IMR-90 (cell line): ENCODE measurements at regions not wholly inside any gene's neighbourhood (a gene's known extent, or its start where the extent isn't known, plus 50 kb on each side); places are given as distances from the start of the nearest gene placed in this dataset.
A peak's percentile ranks its signal among the peaks of the same experiment; 100 is the strongest.

ENCODE experiments used
- ATAC-seq: fragments of 200-7000 bp; cut with Tn5 transposase; 2 replicates; pipeline ENCODE4 v1.9.1; 2020; ENCODE audit warnings: low read depth, mild to moderate bottlenecking, moderate library complexity
- BruUV-seq: library from RNA; stranded (reverse); fragments of 400-500 nt; replicated peaks from 2 replicates; lab custom pipeline; 2021; lab: Mats Ljungman, UMichigan
- CTCF ChIA-PET: fragments of 300-600 bp; formaldehyde crosslinking; extraction: SDS; loops from one replicate; lab custom pipeline; 2021; ENCODE audit warnings: antibody characterized with exemption; lab: Yijun Ruan, JAX
- POLR2A ChIA-PET: fragments of 300-600 bp; sonication (Branson Sonifier 250); formaldehyde crosslinking; loops from one replicate; lab custom pipeline; 2022; ENCODE audit warnings: antibody characterized with exemption; ENCODE audit not compliant: unreplicated experiment; lab: Charles Lee
- DNase-seq: peaks from one replicate; pipeline ENCODE4 v3.0.0; 2013
- H2AFZ ChIP-seq: replicated peaks from 2 replicates; pipeline ENCODE3; 2013; ENCODE audit warnings: low read length, mild to moderate bottlenecking; ENCODE audit not compliant: poor library complexity
- H2AK5ac ChIP-seq: 2 replicates; pipeline ENCODE4 v1.6.1; 2013; ENCODE audit warnings: low read depth, low read length, inconsistent platforms
- H2AK9ac ChIP-seq: replicated peaks from 2 replicates; pipeline ENCODE3; 2013; ENCODE audit warnings: mild to moderate bottlenecking, low read depth, low read length, moderate library complexity; ENCODE audit not compliant: poor library complexity
- H2BK120ac ChIP-seq: 2 replicates; pipeline ENCODE4 v1.6.1; 2013; ENCODE audit warnings: low read depth, low read length, inconsistent platforms
- H2BK15ac ChIP-seq: 3 replicates; pipeline ENCODE4 v1.6.1; 2013; ENCODE audit warnings: low read depth, low read length, inconsistent platforms
- H2BK20ac ChIP-seq: 2 replicates; pipeline ENCODE4 v1.6.1; 2013; ENCODE audit warnings: low read depth, mild to moderate bottlenecking, inconsistent platforms, low read length, moderate library complexity
- H2BK5ac ChIP-seq: 2 replicates; pipeline ENCODE4 v1.6.1; 2013; ENCODE audit warnings: mild to moderate bottlenecking, low read depth, low read length, inconsistent platforms; ENCODE audit not compliant: poor library complexity, severe bottlenecking
- H3K14ac ChIP-seq: replicated peaks from 2 replicates; pipeline ENCODE4 v1.6.1; 2013; ENCODE audit warnings: low read depth, low read length, inconsistent platforms
- H3K18ac ChIP-seq: 2 replicates; pipeline ENCODE4 v1.6.1; 2013; ENCODE audit warnings: low read depth, low read length, control low read depth
- H3K23ac ChIP-seq: 2 replicates; pipeline ENCODE4 v1.6.1; 2013; ENCODE audit warnings: low read depth, low read length, inconsistent platforms
- H3K27ac ChIP-seq: 2 replicates; pipeline ENCODE4 v1.5.1; 2013; ENCODE audit warnings: mild to moderate bottlenecking, control low read depth, low read length; ENCODE audit not compliant: insufficient read depth
- H3K27me3 ChIP-seq: 2 replicates; pipeline ENCODE4 v1.6.1; 2013; ENCODE audit warnings: low read length; ENCODE audit not compliant: control insufficient read depth, insufficient read depth
- H3K36me3 ChIP-seq: 2 replicates; pipeline ENCODE4 v1.6.1; 2013; ENCODE audit warnings: low read length, mixed read lengths; ENCODE audit not compliant: control insufficient read depth, insufficient read depth
- H3K4ac ChIP-seq: 2 replicates; pipeline ENCODE4 v1.6.1; 2013; ENCODE audit warnings: low read depth, low read length, inconsistent platforms
- H3K4me1 ChIP-seq: 2 replicates; pipeline ENCODE4 v1.6.1; 2013; ENCODE audit warnings: low read length, mixed read lengths; ENCODE audit not compliant: control insufficient read depth, insufficient read depth
- H3K4me2 ChIP-seq: 2 replicates; pipeline ENCODE4 v1.6.1; 2013; ENCODE audit warnings: low read depth, mild to moderate bottlenecking, control low read depth, low read length, moderate library complexity
- H3K4me3 ChIP-seq: 2 replicates; pipeline ENCODE4 v1.5.1; 2013; ENCODE audit warnings: low read depth, mild to moderate bottlenecking, control low read depth, low read length, moderate library complexity; ENCODE audit not compliant: insufficient read depth
- H3K56ac ChIP-seq: 2 replicates; pipeline ENCODE4 v1.6.1; 2013; ENCODE audit warnings: low read length, inconsistent platforms; ENCODE audit not compliant: insufficient read depth; ENCODE audit errors: extremely low read depth
- H3K79me1 ChIP-seq, 2 experiments: 2 replicates each; pipeline ENCODE4 v1.6.1; 2013; ENCODE audit warnings: low read length in 2 of 2, inconsistent platforms in 1 of 2, low read depth in 1 of 2
- H3K9ac ChIP-seq: 2 replicates; pipeline ENCODE4 v1.6.1; 2013; ENCODE audit warnings: low read depth, low read length, control low read depth
- H3K9me1 ChIP-seq: 2 replicates; pipeline ENCODE4 v1.6.1; 2013; ENCODE audit warnings: low read length, inconsistent platforms; ENCODE audit not compliant: insufficient read depth
- H3K9me3 ChIP-seq: 2 replicates; pipeline ENCODE4 v1.6.1; 2013; ENCODE audit warnings: low read length; ENCODE audit not compliant: control insufficient read depth, insufficient read depth
- H4K20me1 ChIP-seq: 2 replicates; pipeline ENCODE4 v1.6.1; 2013; ENCODE audit warnings: low read length, inconsistent platforms; ENCODE audit not compliant: insufficient read depth
- H4K5ac ChIP-seq: 2 replicates; pipeline ENCODE4 v1.6.1; 2013; ENCODE audit warnings: mild to moderate bottlenecking, low read depth, low read length, control low read depth
- H4K8ac ChIP-seq, 2 experiments: 2 replicates each; pipeline ENCODE4 v1.6.1; 2013; ENCODE audit warnings: low read depth in 2 of 2, low read length in 2 of 2, control low read depth in 1 of 2, inconsistent platforms in 1 of 2
- H4K91ac ChIP-seq: 2 replicates; pipeline ENCODE4 v1.6.1; 2013; ENCODE audit warnings: low read depth, low read length, inconsistent platforms; ENCODE audit not compliant: insufficient read depth
- BHLHE40 ChIP-seq: fragments of 150-350 bp; IDR thresholded peaks from 2 replicates; pipeline ENCODE4 v1.6.1; 2016; ENCODE audit warnings: mild to moderate bottlenecking, low read depth, low read length
- CEBPB ChIP-seq: IDR thresholded peaks from 2 replicates; pipeline ENCODE4 v1.6.1; 2012; ENCODE audit warnings: low read depth, low read length, improper control_type of control experiment
- CTCF ChIP-seq: conservative IDR thresholded peaks from 2 replicates; pipeline ENCODE4 v1.5.1; 2012; ENCODE audit warnings: mild to moderate bottlenecking, low read depth, low read length, improper control_type of control experiment
- FOS ChIP-seq: fragments of 150-350 bp; IDR thresholded peaks from 2 replicates; pipeline ENCODE4 v1.6.1; 2016; ENCODE audit warnings: low read depth, low read length
- MAFK ChIP-seq: IDR thresholded peaks from 2 replicates; pipeline ENCODE4 v1.6.1; 2012; ENCODE audit warnings: low read depth, low read length, improper control_type of control experiment
- MAZ ChIP-seq: IDR thresholded peaks from 2 replicates; pipeline ENCODE4 v1.6.1; 2012; ENCODE audit warnings: low read depth, mild to moderate bottlenecking, low read length, improper control_type of control experiment, moderate library complexity, borderline replicate concordance
- MXI1 ChIP-seq: IDR thresholded peaks from 2 replicates; pipeline ENCODE4 v1.6.1; 2012; ENCODE audit warnings: low read depth, mild to moderate bottlenecking, low read length, moderate library complexity, borderline replicate concordance
- NFE2L2 ChIP-seq: fragments of 150-350 bp; IDR thresholded peaks from 2 replicates; pipeline ENCODE4 v1.6.1; 2016; ENCODE audit warnings: low read depth, mild to moderate bottlenecking, low read length
- POLR2A ChIP-seq: IDR thresholded peaks from 2 replicates; pipeline ENCODE4 v1.6.1; 2012; ENCODE audit warnings: mild to moderate bottlenecking, low read depth, low read length
- RAD21 ChIP-seq: IDR thresholded peaks from 2 replicates; pipeline ENCODE4 v1.6.1; 2012; ENCODE audit warnings: low read length, improper control_type of control experiment
- RCOR1 ChIP-seq: IDR thresholded peaks from 2 replicates; pipeline ENCODE4 v1.6.1; 2012; ENCODE audit warnings: mild to moderate bottlenecking, low read length, improper control_type of control experiment; ENCODE audit not compliant: insufficient replicate concordance
- WGBS, 2 experiments: methylation state at CpG; one replicate each; pipeline versions ENCODE4 v1.1.5 to v1.1.7; 2013; ENCODE audit warnings: missing lambda C conversion rate in 2 of 2; ENCODE audit not compliant: insufficient read length in 1 of 2; ENCODE audit errors: extremely low coverage in 2 of 2; 5-methylcytosine and 5-hydroxymethylcytosine counted together
- dilution Hi-C: fragments of 300-500 bp; cut with HindIII; formaldehyde crosslinking; loops from one replicate; pipeline ENCODE4 v1.14.3; 2018; ENCODE audit warnings: low sequenced_read_pairs; ENCODE audit not compliant: unreplicated experiment
- in situ Hi-C: fragments of 300-500 bp; cut with MboI; formaldehyde crosslinking; loops from 3 replicates; pipeline ENCODE4 v1.14.3; 2019; ENCODE audit warnings: low sequenced_read_pairs, inconsistent platforms, mixed read lengths
- intact Hi-C: fragments of 100-400 bp; cut with micrococcal nuclease; formaldehyde crosslinking; loops from 2 replicates; pipeline ENCODE4 v1.10.0; 2022

- Histone ChIP-seq H3K23ac (no peak overlapping the region), H3K27me3 (no peaks in the 10 kb centered on the region), H3K4me1 (peaks cover 24% of the 10 kb centered on the region), H2AK5ac (peak overlapping the region; percentile 79), H2AK9ac (peak overlapping the region; percentile 20), H2BK15ac (peak overlapping the region; percentile 51; the same call in 2 of the 3 replicates), H3K4me3 (no peak overlapping the region), H4K5ac (no peak overlapping the region), H4K20me1 (no peaks in the 10 kb centered on the region), H3K79me1 (no peaks in the 10 kb centered on the region), H3K56ac (no peak overlapping the region), H3K4me2 (no peak overlapping the region), H3K18ac (peak overlapping the region; percentile 77), H3K36me3 (no peaks in the 10 kb centered on the region), H4K8ac (peak overlapping the region in 1 of 2 experiments; percentile 26; a peak in 1 of 4 replicates), H3K9ac (no peak overlapping the region), H3K14ac (peak overlapping the region; percentile 51; the same call in 1 of the 2 replicates), H3K9me3 (no peaks in the 10 kb centered on the region), H3K27ac (no peak overlapping the region), H2BK20ac (peak overlapping the region; percentile 68; the same call in 1 of the 2 replicates), H2BK5ac (no peak overlapping the region), H2AFZ (no peak overlapping the region), H4K91ac (peak overlapping the region; percentile 55; the same call in 1 of the 2 replicates), H2BK120ac (peak overlapping the region; percentile 63), H3K4ac (peak overlapping the region; percentile 65), H3K9me1 (peaks cover 6% of the 10 kb centered on the region; the same call in 1 of the 2 replicates)
- in situ Hi-C loops: no loop called here
- BruUV-seq: no TSS peak
- ChIA-PET CTCF (no interaction called here), POLR2A (no interaction called here)
- ATAC-seq: no peak
- intact Hi-C loops: no loop called here
- DNase-seq: peak; percentile 41
- WGBS, 2 experiments: no CpG with 5 or more reads among the region's 4 CpGs
- TF ChIP-seq RAD21 (no peak), MAFK (no peak), CTCF (no peak), BHLHE40 (no peak), POLR2A (no peak), NFE2L2 (no peak), FOS (no peak), RCOR1 (no peak), MXI1 (no peak), CEBPB (no peak), MAZ (no peak)
- dilution Hi-C loops: no loop called here
These were observed 67.2 kb downstream of the TMEM30B start for GRCh38 chr14:61213920-61214319.
